ENCODE measurements at regions not wholly inside any gene's neighbourhood (a gene's known extent, or its start where the extent isn't known, plus 50 kb on each side); places are given as distances from the start of the nearest gene placed in this dataset.

DNA sequence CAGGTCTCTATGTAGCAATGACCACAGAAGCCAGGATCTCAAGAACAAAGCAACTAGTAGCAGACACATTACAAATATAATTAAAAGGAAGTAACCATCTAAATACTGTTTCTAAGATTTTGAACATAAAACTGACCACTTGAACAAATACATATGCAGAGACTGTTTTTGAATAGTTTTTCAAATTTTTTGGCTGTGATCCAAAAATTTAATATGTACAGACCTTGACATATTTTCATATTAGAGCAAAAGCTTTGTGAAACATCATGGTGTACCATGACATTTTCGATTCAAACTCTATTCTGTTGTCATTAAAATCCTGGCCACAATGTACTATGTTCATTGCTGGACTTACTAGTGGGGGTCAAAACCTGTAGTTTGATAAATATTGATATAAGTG, 126.5 kb downstream of the NUDT12 start:
- H3K27me3 ChIP-seq (replicated peaks in 1 of 4; ENCODE audit: control insufficient read depth in 3 of 4, extremely low read depth in 1 of 4, insufficient read depth in 3 of 4, low read length in 3 of 4) = no peaks in the 10 kb centered on the region
- no peaks in the 10 kb centered on the region for H3K36me3 ChIP-seq (ENCODE audit: control insufficient read depth in 2 of 4, insufficient read depth in 4 of 4, low read length in 3 of 4)
- H2BK20ac ChIP-seq (ENCODE audit: low read length) = no peak overlapping the region
- no peak overlapping the region for H2BK15ac ChIP-seq (ENCODE audit: low read length)
- ChIA-PET CTCF (ENCODE audit: partially characterized antibody) (interaction anchor here (0.7 kb wide), 1 partner anchor 43 kb away, joined by 3 read pairs; no protein-coding TSS in a partner anchor), POLR2A (ENCODE audit: partially characterized antibody) (no interaction called here)
- no peak overlapping the region for H4K8ac ChIP-seq (ENCODE audit: extremely low read depth, insufficient read depth, low read length)
- H2AK5ac ChIP-seq (ENCODE audit: low read depth, low read length) = no peak overlapping the region
- no peak overlapping the region for H4K5ac ChIP-seq (ENCODE audit: insufficient read length, low read depth, low read length)
- H2BK5ac ChIP-seq (ENCODE audit: low read depth, low read length) = no peak overlapping the region
- DNase-seq (ENCODE audit: low read depth in 1 of 2, low spot score in 2 of 2) = no peak
- H3K27ac ChIP-seq (ENCODE audit: low read depth, low read length) = no peak overlapping the region
- TF ChIP-seq BACH1 (IDR thresholded peaks at IDR 0.05; ENCODE audit: low read length) = no peak
- TF ChIP-seq HDAC6 (IDR thresholded peaks at IDR 0.05; ENCODE audit: low read depth, low read length) = no peak
- no peak for TF ChIP-seq TEAD4 (IDR thresholded peaks at IDR 0.05; ENCODE audit: low read depth, low read length)
- TF ChIP-seq, protein P1, sequence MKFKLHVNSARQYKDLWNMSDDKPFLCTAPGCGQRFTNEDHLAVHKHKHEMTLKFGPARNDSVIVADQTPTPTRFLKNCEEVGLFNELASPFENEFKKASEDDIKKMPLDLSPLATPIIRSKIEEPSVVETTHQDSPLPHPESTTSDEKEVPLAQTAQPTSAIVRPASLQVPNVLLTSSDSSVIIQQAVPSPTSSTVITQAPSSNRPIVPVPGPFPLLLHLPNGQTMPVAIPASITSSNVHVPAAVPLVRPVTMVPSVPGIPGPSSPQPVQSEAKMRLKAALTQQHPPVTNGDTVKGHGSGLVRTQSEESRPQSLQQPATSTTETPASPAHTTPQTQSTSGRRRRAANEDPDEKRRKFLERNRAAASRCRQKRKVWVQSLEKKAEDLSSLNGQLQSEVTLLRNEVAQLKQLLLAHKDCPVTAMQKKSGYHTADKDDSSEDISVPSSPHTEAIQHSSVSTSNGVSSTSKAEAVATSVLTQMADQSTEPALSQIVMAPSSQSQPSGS (IDR thresholded peaks at IDR 0.05; ENCODE audit: low read length) = no peak
- no peak for TF ChIP-seq ZNF274 (IDR thresholded peaks at IDR 0.05; ENCODE audit: borderline replicate concordance, extremely low read depth, low read length)
- TF ChIP-seq, protein P2, sequence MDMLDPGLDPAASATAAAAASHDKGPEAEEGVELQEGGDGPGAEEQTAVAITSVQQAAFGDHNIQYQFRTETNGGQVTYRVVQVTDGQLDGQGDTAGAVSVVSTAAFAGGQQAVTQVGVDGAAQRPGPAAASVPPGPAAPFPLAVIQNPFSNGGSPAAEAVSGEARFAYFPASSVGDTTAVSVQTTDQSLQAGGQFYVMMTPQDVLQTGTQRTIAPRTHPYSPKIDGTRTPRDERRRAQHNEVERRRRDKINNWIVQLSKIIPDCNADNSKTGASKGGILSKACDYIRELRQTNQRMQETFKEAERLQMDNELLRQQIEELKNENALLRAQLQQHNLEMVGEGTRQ (IDR thresholded peaks at IDR 0.05; ENCODE audit: low read length) = no peak
- no peak overlapping the region for H3K4me3 ChIP-seq (ENCODE audit: extremely low read depth in 1 of 4, insufficient read depth in 2 of 4, low read depth in 3 of 4, low read length in 4 of 4)
- no peak overlapping the region for H4K91ac ChIP-seq (replicated peaks; ENCODE audit: insufficient read length, low read length)
- no peaks in the 10 kb centered on the region for H3K23me2 ChIP-seq (ENCODE audit: low read depth, low read length)
- H3K56ac ChIP-seq (replicated peaks; ENCODE audit: insufficient read length, low read depth, low read length) = no peak overlapping the region
- no peak overlapping the region for H3K4me2 ChIP-seq (ENCODE audit: insufficient read depth in 1 of 2, low read depth in 2 of 2, low read length in 2 of 2)
- FAIRE-seq = no peak
- 88% methylated on average over 1 of the region's 1 CpG; no CpG with 5 or more reads in 1 of the 2 experiments for WGBS, 2 experiments (ENCODE audit: extremely low coverage in 1 of 2, insufficient coverage in 1 of 2, insufficient read length in 1 of 2, insufficient replicate concordance in 2 of 2, low coverage in 1 of 2, low lambda C conversion rate in 2 of 2, missing lambda C conversion rate in 1 of 2)
- H3K18ac ChIP-seq (ENCODE audit: extremely low read depth, low read length) = no peak overlapping the region
- H3K9ac ChIP-seq (replicated peaks in 1 of 4; ENCODE audit: extremely low read depth in 1 of 4, low read depth in 3 of 4, low read length in 3 of 4) = no peak overlapping the region
- no peaks in the 10 kb centered on the region for H3K79me2 ChIP-seq (ENCODE audit: control insufficient read depth in 1 of 2, insufficient read depth in 2 of 2, low read length in 2 of 2)
- H3K4me1 ChIP-seq (replicated peaks in 1 of 4; ENCODE audit: control insufficient read depth in 3 of 4, insufficient read depth in 4 of 4, low read length in 3 of 4) = peaks cover 0 to 4% (median 0%) of the 10 kb centered on the region in 4 experiments; a peak in 1 of 7 replicates
- no peak overlapping the region for H2BK12ac ChIP-seq (ENCODE audit: low read depth, low read length)
- no peaks in the 10 kb centered on the region for H4K20me1 ChIP-seq (replicated peaks in 1 of 2; ENCODE audit: control insufficient read depth in 1 of 2, insufficient read depth in 2 of 2, low read length in 2 of 2)
- no peaks in the 10 kb centered on the region for H3K79me1 ChIP-seq (ENCODE audit: low read depth, low read length)
- no peak overlapping the region for H3K23ac ChIP-seq (ENCODE audit: insufficient read length)
- H3K9me3 ChIP-seq (ENCODE audit: insufficient read depth in 2 of 2, low read depth in 1 of 2, low read length in 1 of 2) = no peaks in the 10 kb centered on the region
- H2AFZ ChIP-seq (ENCODE audit: low read length) = no peak overlapping the region
- H2BK120ac ChIP-seq (replicated peaks; ENCODE audit: low read depth, low read length) = no peak overlapping the region
- H3K4ac ChIP-seq (replicated peaks; ENCODE audit: insufficient read length, low read depth, low read length) = no peak overlapping the region
- H3K14ac ChIP-seq (ENCODE audit: insufficient read length) = no peak overlapping the region
